Endothelial cell of hepatic sinusoid (primary cell): ENCODE measurements at regions not wholly inside any gene's neighbourhood (a gene's known extent, or its start where the extent isn't known, plus 50 kb on each side); places are given as distances from the start of the nearest gene placed in this dataset.
"Not testable (repeated sequence)": the region's sequence is repeated elsewhere in the genome, so short reads cannot be mapped to it uniquely, and the experiment has no call there.

ENCODE experiments used
- in situ Hi-C: cut with HindIII; loops from 2 replicates; pipeline ENCODE4 v1.10.0; 2017; ENCODE audit warnings: low sequenced_read_pairs

- in situ Hi-C loops, result no loop called here
These were observed 226.6 kb upstream of the CCDC54 start for GRCh38 chr3:107150675-107151074.

- in situ Hi-C loops, result no loop called here
These were observed 223.3 kb upstream of the CCDC54 start for GRCh38 chr3:107153981-107154380.

- in situ Hi-C loops, result no loop called here
These were observed 204.8 kb upstream of the CCDC54 start for GRCh38 chr3:107172411-107172810.

GRCh38 chr3:107184375-107184774, 192.9 kb upstream of the CCDC54 start:
- in situ Hi-C loops, result no loop called here

GRCh38 chr3:107188262-107188661, 189.0 kb upstream of the CCDC54 start:
- in situ Hi-C loops, result no loop called here

GRCh38 chr3:107189158-107189791, 188.0 kb upstream of the CCDC54 start:
- in situ Hi-C loops, result no loop called here

GRCh38 chr3:107193116-107193515, 184.1 kb upstream of the CCDC54 start:
- in situ Hi-C loops, result no loop called here

GRCh38 chr3:107198581-107199181, 178.6 kb upstream of the CCDC54 start:
- in situ Hi-C loops, result no loop called here

- in situ Hi-C loops, result no loop called here
These were observed 176.1 kb upstream of the CCDC54 start for GRCh38 chr3:107201146-107201545.

GRCh38 chr3:107202885-107203284, 174.4 kb upstream of the CCDC54 start:
- in situ Hi-C loops, result not testable (repeated sequence)

GRCh38 chr3:107204121-107204520, 173.1 kb upstream of the CCDC54 start:
- in situ Hi-C loops, result no loop called here

GRCh38 chr3:107205358-107205757, 171.9 kb upstream of the CCDC54 start:
- in situ Hi-C loops, result no loop called here

- in situ Hi-C loops, result no loop called here
These were observed 171.1 kb upstream of the CCDC54 start for GRCh38 chr3:107206141-107206540.

- in situ Hi-C loops, result no loop called here
These were observed 170.3 kb upstream of the CCDC54 start for GRCh38 chr3:107206945-107207344.

GRCh38 chr3:107208100-107208499, 169.1 kb upstream of the CCDC54 start:
- in situ Hi-C loops, result no loop called here

GRCh38 chr3:107208796-107209195, 168.4 kb upstream of the CCDC54 start:
- in situ Hi-C loops, result no loop called here

- in situ Hi-C loops, result no loop called here
These were observed 167.8 kb upstream of the CCDC54 start for GRCh38 chr3:107209302-107209990.

- in situ Hi-C loops, result loop anchor here (10.0 kb wide), 1 partner anchor 533 kb away; no protein-coding TSS in a partner anchor
These were observed 165.6 kb upstream of the CCDC54 start for GRCh38 chr3:107211608-107212007.

GRCh38 chr3:107212618-107213017, 164.6 kb upstream of the CCDC54 start:
- in situ Hi-C loops, result loop anchor here (10.0 kb wide), 1 partner anchor 532 kb away; no protein-coding TSS in a partner anchor

GRCh38 chr3:107213044-107213669, 164.1 kb upstream of the CCDC54 start:
- in situ Hi-C loops, result loop anchor here (10.0 kb wide), 1 partner anchor 532 kb away; no protein-coding TSS in a partner anchor

- in situ Hi-C loops, result loop anchor here (10.0 kb wide), 1 partner anchor 529 kb away; no protein-coding TSS in a partner anchor
These were observed 161.0 kb upstream of the CCDC54 start for GRCh38 chr3:107216229-107216628.
